SK-N-SH (cell line): ENCODE measurements at regions not wholly inside any gene's neighbourhood (a gene's known extent, or its start where the extent isn't known, plus 50 kb on each side); places are given as distances from the start of the nearest gene placed in this dataset.

Experiments used
- CTCF ChIA-PET: fragments of 300-600, 350-600 bp; formaldehyde crosslinking; extraction: SDS; loops from one replicate; lab custom pipeline; 2021; lab: Yijun Ruan, JAX
- POLR2A ChIA-PET: fragments of 350-600 bp; sonication (Branson Sonifier 250); formaldehyde crosslinking; extraction: SDS; loops from one replicate; lab custom pipeline; 2020; ENCODE audit warnings: antibody characterized with exemption, inconsistent platforms; lab: Yijun Ruan, JAX
- DNase-seq: peaks from one replicate; pipeline ENCODE4 v3.0.0; 2012
- H2AFZ ChIP-seq: fragments of 200-600 bp; sonication (generic); 2 replicates; pipeline ENCODE4 v1.8.1; 2016; ENCODE audit warnings: antibody characterized with exemption, mild to moderate bottlenecking, low read depth
- H3F3A ChIP-seq: fragments of 200-600 bp; sonication (generic); replicated peaks from 2 replicates; pipeline ENCODE3; 2016; ENCODE audit warnings: antibody characterized with exemption, mild to moderate bottlenecking; ENCODE audit not compliant: insufficient read depth
- H3K27ac ChIP-seq, 2 experiments: fragments of 200-500 bp in 1 of 2; fragments of 200-600 bp in 1 of 2; sonication (Bioruptor generic) in 1 of 2; sonication (generic), shearing (Covaris generic) in 1 of 2; 2 replicates each; pipeline versions ENCODE4 v1.5.1 to v1.6.1; 2014 to 2016; ENCODE audit warnings: low read depth in 2 of 2, inconsistent platforms in 1 of 2, low read length in 1 of 2, mild to moderate bottlenecking in 1 of 2, mixed read lengths in 1 of 2
- H3K27me3 ChIP-seq: fragments of 200-600 bp; sonication (generic), shearing (Covaris generic); 2 replicates; pipeline ENCODE4 v1.6.1; 2016; ENCODE audit warnings: mixed run types; ENCODE audit not compliant: insufficient read depth
- H3K36me3 ChIP-seq, 2 experiments: fragments of 200-500 bp in 1 of 2; fragments of 200-600 bp in 1 of 2; sonication (Bioruptor generic) in 1 of 2; sonication (generic) in 1 of 2; replicated peaks in 1 of 2; 2 replicates each; pipeline versions ENCODE3 to v1.5.1; 2014 to 2016; ENCODE audit warnings: low read length in 1 of 2, mild to moderate bottlenecking in 1 of 2; ENCODE audit not compliant: insufficient read depth in 2 of 2, control insufficient read depth in 1 of 2
- H3K4me1 ChIP-seq, 2 experiments: fragments of 200-500 bp in 1 of 2; fragments of 200-600 bp in 1 of 2; sonication (Bioruptor generic) in 1 of 2; sonication (generic), shearing (Covaris generic) in 1 of 2; 2 replicates each; pipeline versions ENCODE4 v1.5.1 to v1.6.1; 2014 to 2016; ENCODE audit warnings: low read depth in 1 of 2, low read length in 1 of 2, mixed run types in 1 of 2; ENCODE audit not compliant: insufficient read depth in 2 of 2, control insufficient read depth in 1 of 2
- H3K4me2 ChIP-seq: fragments of 200-600 bp; sonication (generic), shearing (Covaris generic); 2 replicates; pipeline ENCODE4 v1.6.1; 2017; ENCODE audit warnings: mixed run types
- H3K4me3 ChIP-seq, 2 experiments: fragments of 200-500 bp in 1 of 2; fragments of 200-600 bp in 1 of 2; sonication (Bioruptor generic) in 1 of 2; sonication (generic), shearing (Covaris generic) in 1 of 2; 2 replicates each; pipeline versions ENCODE4 v1.5.1 to v1.8.1; 2014 to 2016; ENCODE audit warnings: low read depth in 2 of 2, inconsistent platforms in 1 of 2, low read length in 1 of 2, mild to moderate bottlenecking in 1 of 2, mixed read lengths in 1 of 2, moderate library complexity in 1 of 2
- H3K79me2 ChIP-seq: fragments of 200-600 bp; sonication (generic); 2 replicates; pipeline ENCODE4 v1.8.1; 2017; ENCODE audit warnings: mild to moderate bottlenecking; ENCODE audit not compliant: insufficient read depth
- H3K9ac ChIP-seq: fragments of 200-600 bp; sonication (generic); 2 replicates; pipeline ENCODE4 v1.6.1; 2017; ENCODE audit warnings: mixed run types
- H3K9me2 ChIP-seq: fragments of 200-600 bp; sonication (generic); 2 replicates; pipeline ENCODE4 v1.6.1; 2017; ENCODE audit warnings: mixed run types
- H3K9me3 ChIP-seq: fragments of 200-600 bp; sonication (generic); 2 replicates; pipeline ENCODE4 v1.6.1; 2017; ENCODE audit warnings: mixed run types, mild to moderate bottlenecking, moderate library complexity
- H4K20me1 ChIP-seq: fragments of 200-600 bp; sonication (generic); 2 replicates; pipeline ENCODE4 v1.6.1; 2017; ENCODE audit warnings: mild to moderate bottlenecking, mixed run types; ENCODE audit not compliant: insufficient read depth
- CHD2 ChIP-seq: fragments of 150-350 bp; IDR thresholded peaks from 2 replicates; pipeline ENCODE4 v1.6.1; 2018; ENCODE audit warnings: low read length; ENCODE audit not compliant: partially characterized antibody
- IRF3 ChIP-seq: fragments of 150-350 bp; IDR thresholded peaks from 2 replicates; pipeline ENCODE4 v1.6.1; 2016; ENCODE audit warnings: mild to moderate bottlenecking, low read depth, low read length
- JUND ChIP-seq: IDR thresholded peaks from 2 replicates; pipeline ENCODE4 v1.4.0; 2012
- MEF2A ChIP-seq: IDR thresholded peaks from 2 replicates; pipeline ENCODE4 v1.4.0; 2012; ENCODE audit warnings: low read depth, borderline replicate concordance
- MXI1 ChIP-seq: IDR thresholded peaks from 2 replicates; pipeline ENCODE4 v1.6.1; 2012; ENCODE audit warnings: mild to moderate bottlenecking, low read depth, low read length, improper control_type of control experiment
- NRF1 ChIP-seq: IDR thresholded peaks from 2 replicates; pipeline ENCODE4 v1.6.1; 2012; ENCODE audit warnings: low read depth, mild to moderate bottlenecking, low read length
- POLR2AphosphoS5 ChIP-seq: IDR thresholded peaks from 2 replicates; pipeline ENCODE4 v1.6.1; 2012; ENCODE audit warnings: low read depth, low read length
- RCOR1 ChIP-seq: fragments of 150-350 bp; IDR thresholded peaks from 2 replicates; pipeline ENCODE4 v1.6.1; 2017; ENCODE audit warnings: antibody characterized with exemption, low read length
- RFX5 ChIP-seq: IDR thresholded peaks from 2 replicates; pipeline ENCODE4 v1.6.1; 2012; ENCODE audit warnings: mild to moderate bottlenecking, improper control_type of control experiment, low read length
- SIN3A ChIP-seq: IDR thresholded peaks from 2 replicates; pipeline ENCODE4 v1.6.1; 2012; ENCODE audit warnings: low read depth, mild to moderate bottlenecking, low read length, moderate library complexity, borderline replicate concordance
- TAF1 ChIP-seq: IDR thresholded peaks from 2 replicates; pipeline ENCODE4 v1.6.1; 2012; ENCODE audit warnings: low read depth, mild to moderate bottlenecking, low read length, moderate library complexity, borderline replicate concordance
- TCF12 ChIP-seq: IDR thresholded peaks from 2 replicates; pipeline ENCODE4 v1.4.0; 2012
- TEAD4 ChIP-seq: IDR thresholded peaks from 2 replicates; pipeline ENCODE4 v1.4.0; 2012; ENCODE audit warnings: mild to moderate bottlenecking, borderline replicate concordance; ENCODE audit not compliant: insufficient read depth
- WGBS: methylation state at CpG from one replicate; pipeline ENCODE4 v1.1.6; 2017; ENCODE audit warnings: low lambda C conversion rate; 5-methylcytosine and 5-hydroxymethylcytosine counted together
- TF ChIP-seq, protein P1 (sequence below): IDR thresholded peaks from 2 replicates; pipeline ENCODE4 v1.6.1; 2012; ENCODE audit warnings: mild to moderate bottlenecking, low read depth, low read length, moderate library complexity
- TF ChIP-seq, protein P2 (sequence below): fragments of 200-600 bp; sonication (generic); IDR thresholded peaks from 2 replicates; pipeline ENCODE4 v1.6.1; 2017; ENCODE audit warnings: antibody characterized with exemption, mild to moderate bottlenecking, moderate library complexity

GRCh38 chr2:12960671-12961070, 243.9 kb downstream of the TRIB2 start:
- H2AFZ ChIP-seq = no peak overlapping the region
- H3K9ac ChIP-seq = no peak overlapping the region
- H3K36me3 ChIP-seq = no peaks in the 10 kb centered on the region
- no peak overlapping the region for H3K4me2 ChIP-seq
- CTCF ChIA-PET = interaction anchor here (0.8 to 0.9 kb wide), 2 partner anchors 29 to 42 kb away, joined by 3 to 5 read pairs; no protein-coding TSS in a partner anchor
- H3K9me2 ChIP-seq = no peaks in the 10 kb centered on the region
- TF ChIP-seq MXI1 (no peak), RCOR1 (no peak), RFX5 (no peak), TAF1 (no peak), TCF12 (no peak), CHD2 (no peak), IRF3 (no peak), JUND (no peak), NRF1 (no peak), SIN3A (no peak), MEF2A (no peak), POLR2AphosphoS5 (no peak), TEAD4 (no peak)
- TF ChIP-seq, protein P1, sequence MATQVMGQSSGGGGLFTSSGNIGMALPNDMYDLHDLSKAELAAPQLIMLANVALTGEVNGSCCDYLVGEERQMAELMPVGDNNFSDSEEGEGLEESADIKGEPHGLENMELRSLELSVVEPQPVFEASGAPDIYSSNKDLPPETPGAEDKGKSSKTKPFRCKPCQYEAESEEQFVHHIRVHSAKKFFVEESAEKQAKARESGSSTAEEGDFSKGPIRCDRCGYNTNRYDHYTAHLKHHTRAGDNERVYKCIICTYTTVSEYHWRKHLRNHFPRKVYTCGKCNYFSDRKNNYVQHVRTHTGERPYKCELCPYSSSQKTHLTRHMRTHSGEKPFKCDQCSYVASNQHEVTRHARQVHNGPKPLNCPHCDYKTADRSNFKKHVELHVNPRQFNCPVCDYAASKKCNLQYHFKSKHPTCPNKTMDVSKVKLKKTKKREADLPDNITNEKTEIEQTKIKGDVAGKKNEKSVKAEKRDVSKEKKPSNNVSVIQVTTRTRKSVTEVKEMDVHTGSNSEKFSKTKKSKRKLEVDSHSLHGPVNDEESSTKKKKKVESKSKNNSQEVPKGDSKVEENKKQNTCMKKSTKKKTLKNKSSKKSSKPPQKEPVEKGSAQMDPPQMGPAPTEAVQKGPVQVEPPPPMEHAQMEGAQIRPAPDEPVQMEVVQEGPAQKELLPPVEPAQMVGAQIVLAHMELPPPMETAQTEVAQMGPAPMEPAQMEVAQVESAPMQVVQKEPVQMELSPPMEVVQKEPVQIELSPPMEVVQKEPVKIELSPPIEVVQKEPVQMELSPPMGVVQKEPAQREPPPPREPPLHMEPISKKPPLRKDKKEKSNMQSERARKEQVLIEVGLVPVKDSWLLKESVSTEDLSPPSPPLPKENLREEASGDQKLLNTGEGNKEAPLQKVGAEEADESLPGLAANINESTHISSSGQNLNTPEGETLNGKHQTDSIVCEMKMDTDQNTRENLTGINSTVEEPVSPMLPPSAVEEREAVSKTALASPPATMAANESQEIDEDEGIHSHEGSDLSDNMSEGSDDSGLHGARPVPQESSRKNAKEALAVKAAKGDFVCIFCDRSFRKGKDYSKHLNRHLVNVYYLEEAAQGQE = no peak
- TF ChIP-seq, protein P2, sequence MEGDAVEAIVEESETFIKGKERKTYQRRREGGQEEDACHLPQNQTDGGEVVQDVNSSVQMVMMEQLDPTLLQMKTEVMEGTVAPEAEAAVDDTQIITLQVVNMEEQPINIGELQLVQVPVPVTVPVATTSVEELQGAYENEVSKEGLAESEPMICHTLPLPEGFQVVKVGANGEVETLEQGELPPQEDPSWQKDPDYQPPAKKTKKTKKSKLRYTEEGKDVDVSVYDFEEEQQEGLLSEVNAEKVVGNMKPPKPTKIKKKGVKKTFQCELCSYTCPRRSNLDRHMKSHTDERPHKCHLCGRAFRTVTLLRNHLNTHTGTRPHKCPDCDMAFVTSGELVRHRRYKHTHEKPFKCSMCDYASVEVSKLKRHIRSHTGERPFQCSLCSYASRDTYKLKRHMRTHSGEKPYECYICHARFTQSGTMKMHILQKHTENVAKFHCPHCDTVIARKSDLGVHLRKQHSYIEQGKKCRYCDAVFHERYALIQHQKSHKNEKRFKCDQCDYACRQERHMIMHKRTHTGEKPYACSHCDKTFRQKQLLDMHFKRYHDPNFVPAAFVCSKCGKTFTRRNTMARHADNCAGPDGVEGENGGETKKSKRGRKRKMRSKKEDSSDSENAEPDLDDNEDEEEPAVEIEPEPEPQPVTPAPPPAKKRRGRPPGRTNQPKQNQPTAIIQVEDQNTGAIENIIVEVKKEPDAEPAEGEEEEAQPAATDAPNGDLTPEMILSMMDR = no peak
- no peaks in the 10 kb centered on the region for H4K20me1 ChIP-seq
- DNase-seq = no peak
- H3K4me3 ChIP-seq = no peak overlapping the region
- WGBS = 100% methylated on average over 1 of the region's 1 CpG
- H3K27ac ChIP-seq = no peak overlapping the region
- H3K27me3 ChIP-seq = no peaks in the 10 kb centered on the region
- H3K79me2 ChIP-seq = no peaks in the 10 kb centered on the region
- peaks cover 9% of the 10 kb centered on the region; the same call in 1 of the 2 replicates for H3K9me3 ChIP-seq
- peaks cover 1 to 12% of the 10 kb centered on the region in 2 experiments for H3K4me1 ChIP-seq
- H3F3A ChIP-seq = no peaks in the 10 kb centered on the region
- POLR2A ChIA-PET = no interaction called here
